Esophagus muscularis mucosa (tissue), 4 donors: ENCODE measurements at regions not wholly inside any gene's neighbourhood (a gene's known extent, or its start where the extent isn't known, plus 50 kb on each side); places are given as distances from the start of the nearest gene placed in this dataset.

Source experiments
- DNase-seq: peaks from one replicate; pipeline ENCODE4 v3.0.0-alpha.2; 2017; ENCODE audit errors: extremely low spot score
- H3K27ac ChIP-seq, 4 donors: fragments of 200-600 bp; sonication (generic); replicated peaks in 1 of 4; 1 replicate in 3 of 4; 2 replicates in 1 of 4; pipeline ENCODE4 v1.5.1; 2016 to 2019; ENCODE audit warnings: mild to moderate bottlenecking in 1 of 4
- H3K27me3 ChIP-seq, 4 donors: fragments of 200-600 bp; sonication (generic); one replicate each; pipeline versions ENCODE4 v1.5.1 to v1.6.0; 2016 to 2019
- H3K36me3 ChIP-seq, 4 donors: fragments of 200-600 bp; sonication (generic); one replicate each; pipeline ENCODE4 v1.5.1; 2016 to 2019
- H3K4me1 ChIP-seq, 4 donors: fragments of 200-600 bp; sonication (generic); one replicate each; pipeline ENCODE4 v1.5.1; 2016 to 2019
- H3K4me3 ChIP-seq, 4 donors: fragments of 200-600 bp; sonication (generic); 1 replicate in 2 of 4; 2 replicates in 2 of 4; pipeline ENCODE4 v1.5.1; 2016 to 2019; ENCODE audit warnings: mild to moderate bottlenecking in 4 of 4, moderate library complexity in 1 of 4
- H3K9me3 ChIP-seq, 4 donors: fragments of 200-600 bp; sonication (generic); 1 replicate in 3 of 4; 2 replicates in 1 of 4; pipeline ENCODE4 v1.5.1; 2016 to 2019
- EP300 ChIP-seq: sonication (generic); formaldehyde crosslinking; IDR thresholded peaks from one replicate; pipeline ENCODE4 v1.6.1; 2017; ENCODE audit warnings: antibody characterized with exemption
- POLR2A ChIP-seq: fragments of 450-650 bp; IDR thresholded peaks from one replicate; pipeline ENCODE4 v1.6.1; 2017; ENCODE audit warnings: antibody characterized with exemption, moderate library complexity, mild to moderate bottlenecking, low read depth
- POLR2AphosphoS5 ChIP-seq, 2 donors: sonication (generic); formaldehyde crosslinking; IDR thresholded peaks; one replicate each; pipeline ENCODE4 v1.6.1; 2017; ENCODE audit warnings: antibody characterized with exemption in 2 of 2
- WGBS: methylation state at CpG from one replicate; pipeline ENCODE4 v1.1.5; 2018; 5-methylcytosine and 5-hydroxymethylcytosine counted together
- intact Hi-C: fragments of 100-400 bp; cut with DNase I; formaldehyde crosslinking; loops from one replicate; pipeline ENCODE4 v1.15.1; 2023
- TF ChIP-seq, protein P1 (sequence below), 3 experiments: fragments of 200-600 bp in 2 of 3; fragments of 450-650 bp in 1 of 3; sonication (generic) in 2 of 3; IDR thresholded peaks; one replicate each; pipeline ENCODE4 v1.5.1; 2017 to 2019; ENCODE audit warnings: antibody characterized with exemption in 3 of 3, mild to moderate bottlenecking in 2 of 3, moderate library complexity in 1 of 3

DNA sequence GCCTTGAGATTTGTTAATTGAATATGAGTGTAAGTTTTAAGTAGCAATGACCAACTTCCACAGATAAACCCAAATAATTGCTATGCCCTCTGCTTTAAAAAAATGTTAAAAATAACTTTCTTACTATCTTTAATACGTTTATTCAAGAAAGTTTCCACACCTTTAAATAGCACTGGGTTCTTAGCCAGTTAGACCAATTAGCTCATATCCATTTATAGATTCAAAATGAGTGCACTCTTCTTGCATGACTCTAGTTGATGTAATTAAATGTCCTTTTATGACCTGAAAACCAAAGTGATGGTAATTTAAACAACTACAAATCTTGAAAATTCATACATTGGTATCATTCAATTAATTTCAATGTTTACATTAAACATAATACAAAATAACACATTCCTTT, 50.8 kb upstream of the CACNA2D1 start:
- Histone ChIP-seq H3K27ac (no peak overlapping the region), H3K36me3 (no peaks in the 10 kb centered on the region), H3K27me3 (no peaks in the 10 kb centered on the region), H3K4me1 (no peaks in the 10 kb centered on the region), H3K4me3 (no peak overlapping the region), H3K9me3 (no peaks in the 10 kb centered on the region)
- TF ChIP-seq, protein P1, sequence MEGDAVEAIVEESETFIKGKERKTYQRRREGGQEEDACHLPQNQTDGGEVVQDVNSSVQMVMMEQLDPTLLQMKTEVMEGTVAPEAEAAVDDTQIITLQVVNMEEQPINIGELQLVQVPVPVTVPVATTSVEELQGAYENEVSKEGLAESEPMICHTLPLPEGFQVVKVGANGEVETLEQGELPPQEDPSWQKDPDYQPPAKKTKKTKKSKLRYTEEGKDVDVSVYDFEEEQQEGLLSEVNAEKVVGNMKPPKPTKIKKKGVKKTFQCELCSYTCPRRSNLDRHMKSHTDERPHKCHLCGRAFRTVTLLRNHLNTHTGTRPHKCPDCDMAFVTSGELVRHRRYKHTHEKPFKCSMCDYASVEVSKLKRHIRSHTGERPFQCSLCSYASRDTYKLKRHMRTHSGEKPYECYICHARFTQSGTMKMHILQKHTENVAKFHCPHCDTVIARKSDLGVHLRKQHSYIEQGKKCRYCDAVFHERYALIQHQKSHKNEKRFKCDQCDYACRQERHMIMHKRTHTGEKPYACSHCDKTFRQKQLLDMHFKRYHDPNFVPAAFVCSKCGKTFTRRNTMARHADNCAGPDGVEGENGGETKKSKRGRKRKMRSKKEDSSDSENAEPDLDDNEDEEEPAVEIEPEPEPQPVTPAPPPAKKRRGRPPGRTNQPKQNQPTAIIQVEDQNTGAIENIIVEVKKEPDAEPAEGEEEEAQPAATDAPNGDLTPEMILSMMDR (IDR thresholded peaks at IDR 0.05): no peak
- TF ChIP-seq EP300 (no peak), POLR2A (no peak), POLR2AphosphoS5 (IDR thresholded peaks at IDR 0.05) (no peak)
- 16% methylated on average over 1 of the region's 1 CpG for WGBS
- no peak for DNase-seq
- intact Hi-C loops: no loop called here
